ENCODE measurements at regions not wholly inside any gene's neighbourhood (a gene's known extent, or its start where the extent isn't known, plus 50 kb on each side); places are given as distances from the start of the nearest gene placed in this dataset.

GRCh38 chr13:74794582-74794981 is 660.4 kb upstream of the KLF12 start:
- TF ChIP-seq, protein P1, sequence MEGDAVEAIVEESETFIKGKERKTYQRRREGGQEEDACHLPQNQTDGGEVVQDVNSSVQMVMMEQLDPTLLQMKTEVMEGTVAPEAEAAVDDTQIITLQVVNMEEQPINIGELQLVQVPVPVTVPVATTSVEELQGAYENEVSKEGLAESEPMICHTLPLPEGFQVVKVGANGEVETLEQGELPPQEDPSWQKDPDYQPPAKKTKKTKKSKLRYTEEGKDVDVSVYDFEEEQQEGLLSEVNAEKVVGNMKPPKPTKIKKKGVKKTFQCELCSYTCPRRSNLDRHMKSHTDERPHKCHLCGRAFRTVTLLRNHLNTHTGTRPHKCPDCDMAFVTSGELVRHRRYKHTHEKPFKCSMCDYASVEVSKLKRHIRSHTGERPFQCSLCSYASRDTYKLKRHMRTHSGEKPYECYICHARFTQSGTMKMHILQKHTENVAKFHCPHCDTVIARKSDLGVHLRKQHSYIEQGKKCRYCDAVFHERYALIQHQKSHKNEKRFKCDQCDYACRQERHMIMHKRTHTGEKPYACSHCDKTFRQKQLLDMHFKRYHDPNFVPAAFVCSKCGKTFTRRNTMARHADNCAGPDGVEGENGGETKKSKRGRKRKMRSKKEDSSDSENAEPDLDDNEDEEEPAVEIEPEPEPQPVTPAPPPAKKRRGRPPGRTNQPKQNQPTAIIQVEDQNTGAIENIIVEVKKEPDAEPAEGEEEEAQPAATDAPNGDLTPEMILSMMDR (IDR thresholded peaks at IDR 0.05; ENCODE audit: low read length): no peak
- no peak for TF ChIP-seq EZH2 (optimal IDR thresholded peaks at IDR 0.05; ENCODE audit: low read depth, low read length)
